Frontal cortex (tissue), 3 donors: ENCODE measurements at regions not wholly inside any gene's neighbourhood (a gene's known extent, or its start where the extent isn't known, plus 50 kb on each side); places are given as distances from the start of the nearest gene placed in this dataset.
"Not testable (repeated sequence)": the region's sequence is repeated elsewhere in the genome, so short reads cannot be mapped to it uniquely, and the experiment has no call there.

Experiments used
- DNase-seq, 2 donors: peaks; one replicate each; pipeline ENCODE4 v3.0.0; 2012; ENCODE audit warnings: low spot score in 2 of 2
- FAIRE-seq: peaks from 2 replicates; lab custom pipeline; 2012; peaks lifted over from hg19 to GRCh38; lab: Jason Lieb, UNC
- donor health status: control.
- donor health status: control.
- donor health status: control.

DNA sequence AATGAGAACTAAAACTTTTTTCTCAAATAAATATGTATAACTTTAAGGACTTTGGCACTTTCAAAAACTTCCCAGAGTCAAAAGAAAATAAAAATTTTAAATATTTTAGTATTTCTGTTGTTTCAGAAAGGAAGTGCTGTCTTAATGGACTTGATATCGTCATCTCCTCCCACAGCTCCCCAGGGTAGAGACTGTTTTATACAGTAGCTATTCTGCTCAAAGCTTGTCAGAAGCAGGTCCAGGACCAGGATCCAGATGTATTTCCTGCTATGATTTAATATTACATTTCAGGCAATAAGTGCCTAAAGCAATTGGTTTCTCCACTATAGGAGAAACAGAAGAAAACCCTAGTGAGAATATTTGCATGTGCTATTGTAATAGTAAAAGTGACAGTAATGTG lies 218.5 kb upstream of the G2E3 start:
- FAIRE-seq (no peak), DNase-seq (no peak)

DNA sequence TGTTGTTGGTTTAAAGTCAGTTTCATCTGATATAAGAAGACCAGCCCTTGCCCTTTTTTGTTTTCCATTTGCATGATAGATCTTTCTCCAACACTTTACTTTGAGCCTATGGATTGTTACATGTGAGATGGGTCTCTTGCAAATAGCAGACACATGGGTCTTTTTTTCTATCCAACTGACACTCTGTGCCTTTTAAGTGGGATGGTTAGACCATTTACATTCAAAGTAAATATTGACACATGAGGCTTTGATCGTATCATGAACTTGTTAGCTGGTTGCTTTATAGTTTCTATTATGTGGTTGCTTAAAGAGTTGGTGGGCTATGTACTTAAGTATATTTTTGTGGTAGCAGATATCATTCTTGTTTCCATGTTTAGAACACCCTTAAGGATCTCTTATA lies 213.4 kb upstream of the G2E3 start:
- no peak for DNase-seq
- no peak for FAIRE-seq

DNA sequence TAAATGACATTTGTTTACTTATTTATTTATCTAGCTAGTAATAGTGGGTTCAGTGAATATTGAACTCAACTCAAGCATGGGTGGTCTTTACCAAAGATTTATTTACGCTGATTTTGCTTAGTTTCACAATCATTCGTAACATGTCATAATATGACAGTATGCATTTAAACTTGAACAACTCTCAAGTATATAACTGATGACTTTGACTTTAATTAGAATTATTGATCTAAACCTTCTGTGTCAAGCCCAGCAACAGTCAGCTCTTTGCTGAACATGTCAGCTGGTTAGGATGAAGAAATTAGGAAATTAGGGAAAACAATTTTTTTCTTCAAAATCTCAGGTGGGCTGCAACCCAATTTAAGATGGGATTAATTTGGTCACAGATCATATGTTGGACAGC lies 210.5 kb upstream of the G2E3 start:
- FAIRE-seq (no peak), DNase-seq (no peak)

DNA sequence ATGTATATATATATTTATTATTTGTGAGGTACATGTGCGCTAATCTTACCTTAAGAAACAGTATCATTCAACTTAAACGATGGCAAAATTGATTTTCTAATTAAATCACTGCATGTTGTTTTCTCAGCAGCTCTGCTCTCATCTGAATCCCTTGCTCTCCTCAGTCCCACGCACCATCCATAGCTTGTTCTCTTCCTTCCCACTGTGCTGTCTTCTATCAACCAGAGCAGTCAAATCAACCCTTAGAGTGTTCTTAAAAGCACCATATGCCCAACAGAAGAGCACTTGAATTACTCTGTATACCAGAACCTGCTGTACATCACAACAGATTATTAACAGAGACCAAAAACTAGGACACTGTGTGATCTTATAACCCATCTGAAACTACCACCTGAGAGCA lies 209.4 kb upstream of the G2E3 start:
- FAIRE-seq = no peak

DNA sequence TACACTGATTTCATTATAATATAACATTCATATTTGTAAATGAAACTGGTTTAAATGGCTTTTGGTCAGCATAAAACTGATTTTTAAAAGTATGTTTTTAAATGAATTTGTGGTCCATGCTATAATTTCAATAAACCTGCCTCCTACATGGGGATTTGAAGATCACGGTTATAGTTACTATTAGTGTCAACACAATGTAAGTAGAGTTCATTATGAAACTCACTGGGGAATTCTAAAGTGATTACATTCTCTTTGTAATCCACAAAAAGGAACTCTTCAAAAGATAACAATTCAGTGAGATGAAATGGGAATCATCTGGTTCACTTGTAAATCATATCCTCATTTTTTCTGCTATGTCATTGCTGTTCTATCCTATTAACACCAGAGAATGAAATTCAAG lies 204.5 kb upstream of the G2E3 start:
- FAIRE-seq (no peak), DNase-seq (no peak)

More for the DNA sequence above, 209.4 kb upstream of the G2E3 start:
- no peak for DNase-seq

DNA sequence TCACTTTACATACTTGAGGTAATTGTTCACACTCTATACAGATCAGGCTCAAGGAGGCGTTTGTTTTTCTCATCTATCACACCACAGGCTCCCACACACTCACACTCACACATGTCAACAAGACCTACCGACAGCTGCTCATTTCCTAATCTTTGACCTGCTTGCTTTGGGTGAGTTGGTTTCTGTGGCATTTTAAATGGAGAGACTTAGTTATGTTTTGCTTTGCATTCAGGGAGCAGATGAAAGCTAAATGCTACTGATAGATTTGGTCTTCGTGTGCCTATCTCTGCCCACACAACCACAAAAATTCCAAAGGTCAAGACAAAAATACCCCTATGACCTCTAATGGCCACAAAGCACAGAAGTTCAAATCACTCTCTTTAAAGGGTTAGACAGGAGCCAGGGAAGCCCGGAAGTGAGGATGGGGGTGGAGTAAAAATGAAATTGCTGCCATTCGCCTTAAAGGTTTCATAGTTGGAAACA lies 203.5 kb upstream of the G2E3 start:
- FAIRE-seq = no peak

DNA sequence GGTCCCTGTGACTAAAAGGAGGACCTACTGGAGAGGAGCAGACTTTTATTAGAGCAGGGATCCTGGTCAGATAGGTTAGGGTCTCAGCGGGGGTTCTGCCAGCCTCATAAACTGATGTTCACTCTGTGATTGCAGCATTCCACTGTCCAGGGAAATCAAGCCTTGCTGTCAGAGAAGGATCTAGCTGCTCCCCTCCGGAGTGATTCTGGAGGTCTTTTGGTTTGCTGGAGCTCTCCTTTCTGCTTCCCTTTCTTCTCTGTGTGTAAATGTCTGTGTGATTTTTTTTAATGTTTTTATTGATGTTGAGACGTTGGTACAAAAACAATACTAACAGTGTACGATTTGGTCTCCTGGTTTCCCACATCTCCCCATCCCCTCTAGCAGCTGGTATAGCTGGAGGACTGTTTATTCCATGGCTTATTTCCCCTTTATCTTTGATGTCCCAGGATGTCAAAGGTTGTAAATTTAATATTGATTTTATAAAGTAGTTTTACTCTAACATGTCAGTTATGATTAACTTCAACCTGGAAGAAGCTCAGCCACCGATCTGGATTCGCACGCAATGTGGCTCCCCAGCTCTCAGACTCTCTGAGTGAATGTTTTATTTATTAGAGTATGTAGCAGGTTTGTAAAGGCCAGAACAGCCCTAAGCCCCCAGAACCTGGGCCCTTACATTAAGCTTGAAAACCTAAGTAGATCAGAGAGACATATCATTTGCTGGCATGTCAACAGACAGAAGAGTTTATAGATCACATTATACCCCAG lies 202.3 kb upstream of the G2E3 start:
- DNase-seq = no peak
- FAIRE-seq = no peak

More for the DNA sequence above, 203.5 kb upstream of the G2E3 start:
- DNase-seq = no peak

DNA sequence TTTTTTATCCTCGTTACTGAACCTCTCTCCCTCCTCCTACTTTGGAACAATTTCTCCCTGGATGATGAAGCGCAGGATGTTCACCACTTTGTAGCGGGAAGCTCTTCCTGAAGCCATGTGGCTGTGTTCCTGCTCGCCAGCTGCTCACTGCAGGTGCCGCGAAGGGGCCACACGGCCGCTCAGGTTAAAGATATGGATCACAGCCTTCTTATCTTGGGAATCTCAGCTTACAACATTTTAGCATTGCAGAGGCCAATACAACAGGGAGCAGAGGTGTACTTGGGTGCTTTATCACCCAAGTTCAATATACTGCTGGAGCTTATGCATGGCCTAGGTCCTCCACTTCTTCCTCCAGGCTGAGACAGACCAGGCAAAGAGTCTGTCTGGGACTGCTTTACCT lies 201.2 kb upstream of the G2E3 start:
- FAIRE-seq (no peak), DNase-seq (no peak)

DNA sequence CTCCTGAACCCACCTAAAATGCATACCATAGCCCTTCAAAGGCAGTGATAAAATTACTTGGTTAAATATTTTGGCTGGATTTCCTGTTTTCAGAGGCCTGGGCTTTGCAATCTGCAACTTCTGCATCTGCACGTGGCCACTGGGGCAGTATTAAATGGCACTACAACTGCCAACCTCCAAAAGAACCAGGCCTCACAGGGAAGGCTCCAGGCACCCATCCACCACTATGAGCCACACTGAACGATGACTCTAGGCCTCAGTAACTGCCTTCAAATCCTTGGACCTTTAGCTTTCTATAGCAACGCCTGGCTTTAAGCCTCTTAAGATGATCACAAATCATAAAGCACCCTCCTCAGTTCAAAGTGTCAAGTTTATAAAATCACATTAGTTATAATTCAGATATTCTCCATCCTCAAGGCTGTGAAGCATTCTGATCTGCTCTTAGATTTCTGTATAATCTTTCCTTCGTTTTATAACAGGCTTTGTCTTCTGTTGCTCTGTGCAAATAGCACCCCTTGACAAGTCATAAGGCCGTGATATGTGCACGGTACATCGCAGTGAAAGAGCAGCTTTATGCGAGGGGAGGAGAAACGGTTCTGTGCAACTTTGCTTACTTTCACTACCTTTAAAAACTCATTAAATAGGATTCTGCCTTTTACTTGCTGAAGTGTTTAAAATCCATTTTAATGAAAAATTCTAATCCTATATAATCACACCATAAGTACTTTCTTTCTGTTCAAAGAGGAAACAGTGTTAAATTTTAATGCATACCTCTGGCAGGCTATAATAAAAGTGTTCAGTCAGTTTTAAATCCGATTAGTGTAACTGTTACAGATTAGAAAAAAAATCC lies 196.4 kb upstream of the G2E3 start:
- DNase-seq = no peak
- no peak for FAIRE-seq

DNA sequence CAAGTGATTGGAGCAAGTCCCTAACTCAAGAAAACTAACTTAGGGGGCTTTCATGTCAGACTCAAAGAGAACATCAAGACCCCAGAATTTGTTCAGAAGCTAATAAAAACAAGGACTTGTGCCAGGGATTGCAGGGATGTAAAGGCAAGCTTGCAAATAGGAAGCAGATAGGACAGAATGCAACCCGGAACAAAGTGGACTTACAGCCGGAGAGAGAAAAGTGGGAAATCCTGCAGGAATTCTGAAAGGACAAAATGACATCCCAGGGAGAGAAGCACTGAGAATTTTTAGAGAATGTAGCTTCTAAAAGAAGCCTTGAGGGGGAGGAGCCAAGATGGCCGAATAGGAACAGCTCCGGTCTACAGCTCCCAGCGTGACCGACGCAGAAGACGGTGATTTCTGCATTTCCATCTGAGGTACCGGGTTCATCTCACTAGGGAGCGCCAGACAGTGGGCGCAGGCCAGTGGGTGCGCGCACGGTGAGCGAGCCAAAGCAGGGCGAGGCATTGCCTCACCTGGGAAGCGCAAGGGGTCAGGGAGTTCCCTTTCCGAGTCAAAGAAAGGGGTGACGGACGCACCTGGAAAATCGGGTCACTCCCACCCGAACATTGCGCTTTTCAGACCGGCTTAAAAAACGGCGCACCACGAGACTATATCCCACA lies 195.6 kb upstream of the G2E3 start:
- DNase-seq, FAIRE-seq: not testable (repeated sequence)

DNA sequence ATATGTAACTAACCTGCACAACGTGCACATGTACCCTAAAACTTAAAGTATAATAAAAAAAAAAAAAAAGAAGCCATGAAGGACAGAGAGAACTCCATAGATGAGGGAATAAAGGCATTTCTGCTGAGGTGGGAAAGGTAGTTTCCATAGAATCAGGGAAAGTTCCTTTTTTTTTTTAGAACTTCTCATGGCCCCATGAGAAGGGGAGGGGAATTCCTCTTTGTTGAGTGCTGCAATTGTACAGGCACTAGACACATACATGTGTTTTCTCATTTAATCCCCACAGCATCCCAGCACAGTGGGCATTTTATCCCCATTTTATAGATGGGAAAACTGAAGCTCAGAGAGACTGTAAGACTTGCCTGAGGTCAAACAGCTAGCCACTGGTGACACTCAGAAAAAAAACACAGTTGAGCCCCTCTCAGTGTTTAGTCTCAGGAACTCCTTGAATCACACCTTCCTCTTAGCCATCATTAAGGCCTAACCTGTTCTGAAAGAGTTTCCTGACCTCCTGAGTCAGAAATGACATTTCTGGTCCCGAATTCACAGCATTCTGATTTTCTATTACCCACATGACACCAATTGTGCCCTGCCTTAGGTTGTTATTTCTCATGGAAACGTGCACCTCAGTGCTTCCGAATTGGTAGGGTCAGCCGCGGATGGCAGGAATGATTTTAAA lies 189.3 kb upstream of the G2E3 start:
- FAIRE-seq = no peak
- DNase-seq = no peak

DNA sequence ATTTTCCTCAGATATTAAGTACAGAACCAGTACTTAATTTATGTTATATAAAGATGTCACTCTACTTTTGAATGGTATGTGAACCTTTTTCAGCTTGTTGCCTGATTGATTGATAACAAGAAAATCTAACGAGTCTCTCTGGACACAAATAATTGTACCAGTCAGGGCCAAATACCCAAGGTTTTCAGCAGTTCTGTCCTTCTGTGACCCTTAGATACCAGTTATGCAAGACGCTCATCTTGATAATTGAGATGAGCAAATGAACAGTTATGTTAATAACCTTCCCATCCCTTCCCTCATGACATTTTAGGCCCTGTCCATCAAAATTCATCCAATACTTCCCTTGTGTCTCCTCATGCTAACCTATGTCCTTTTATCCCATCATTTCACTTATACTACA lies 185.9 kb upstream of the G2E3 start:
- DNase-seq = no peak
- FAIRE-seq = no peak

DNA sequence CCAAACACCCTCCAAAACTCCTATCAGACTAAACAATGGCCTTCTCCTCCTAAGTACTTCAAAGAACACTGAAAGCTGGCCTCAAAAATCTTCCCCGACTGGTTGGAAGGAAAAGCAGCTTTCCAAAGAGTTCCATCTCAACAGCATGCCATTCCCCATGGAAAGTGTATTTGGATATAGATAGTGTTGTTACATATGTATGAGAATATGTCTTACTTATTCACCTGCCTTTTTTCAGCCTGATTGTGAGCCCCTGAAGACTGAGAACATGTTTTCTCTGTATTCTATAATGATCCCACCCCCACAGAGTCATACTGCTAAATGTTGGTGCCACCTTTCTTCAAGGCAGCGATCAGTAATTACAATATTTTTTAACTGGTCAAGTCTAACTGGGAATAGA lies 185.4 kb upstream of the G2E3 start:
- FAIRE-seq (no peak), DNase-seq (no peak)

DNA sequence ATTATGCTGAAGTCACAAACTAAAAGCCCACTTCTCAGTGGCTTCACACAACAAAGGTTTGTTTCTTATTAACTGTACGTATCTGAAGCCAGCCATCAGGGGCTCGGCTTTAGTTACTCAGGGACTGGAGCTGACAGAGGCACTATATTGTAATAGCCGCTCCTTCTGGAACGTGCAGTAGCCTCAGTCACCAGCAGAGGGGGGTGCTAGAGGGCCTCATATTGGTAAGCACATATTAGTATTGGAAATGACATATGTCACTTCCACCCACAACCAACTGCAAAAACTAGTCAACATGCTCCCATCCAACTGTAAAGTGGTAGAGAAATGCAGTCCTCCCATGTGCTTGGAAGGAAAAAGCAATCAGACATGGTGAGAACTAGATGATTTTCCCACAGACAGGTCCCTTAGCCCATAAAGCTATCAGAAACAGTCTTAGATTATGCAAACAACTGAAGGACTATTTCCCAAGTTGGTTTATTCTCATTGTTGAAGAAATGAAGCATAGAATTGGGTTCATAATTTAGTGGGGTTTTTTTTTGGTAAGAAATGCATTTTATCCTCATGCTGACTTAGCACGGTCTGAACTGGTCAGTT lies 183.6 kb upstream of the G2E3 start:
- DNase-seq (peak in 1 of 2 donors; percentile 17), FAIRE-seq (no peak)

DNA sequence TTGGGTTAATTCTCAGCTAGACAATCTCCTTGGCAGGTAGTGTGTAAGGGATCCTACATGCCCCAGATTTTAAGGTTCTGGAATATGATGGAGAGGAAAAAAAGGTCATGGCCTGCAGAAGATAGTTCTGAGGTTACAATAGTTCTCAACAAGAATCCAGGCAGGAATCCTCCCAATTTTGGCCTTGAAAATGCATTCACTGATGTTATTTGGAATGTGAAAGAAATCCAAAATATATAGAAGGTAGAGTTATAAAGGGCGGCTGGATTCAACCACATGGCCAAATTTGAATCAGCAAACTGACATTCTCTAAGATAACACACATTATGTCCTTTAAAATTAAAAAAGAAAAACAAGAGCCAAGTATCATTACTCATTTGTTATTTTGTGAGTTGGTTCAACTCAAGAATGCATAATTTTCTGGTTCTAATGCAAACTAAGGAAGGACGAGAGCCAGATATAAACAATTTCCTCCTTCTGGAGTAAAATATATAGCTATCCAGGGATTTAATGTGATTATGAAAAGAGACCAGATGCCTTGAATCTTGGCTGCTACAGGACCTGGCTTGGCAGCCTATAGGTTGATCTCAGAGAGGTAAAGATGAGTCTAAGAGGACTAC lies 177.0 kb upstream of the G2E3 start:
- FAIRE-seq = no peak
- DNase-seq = no peak

DNA sequence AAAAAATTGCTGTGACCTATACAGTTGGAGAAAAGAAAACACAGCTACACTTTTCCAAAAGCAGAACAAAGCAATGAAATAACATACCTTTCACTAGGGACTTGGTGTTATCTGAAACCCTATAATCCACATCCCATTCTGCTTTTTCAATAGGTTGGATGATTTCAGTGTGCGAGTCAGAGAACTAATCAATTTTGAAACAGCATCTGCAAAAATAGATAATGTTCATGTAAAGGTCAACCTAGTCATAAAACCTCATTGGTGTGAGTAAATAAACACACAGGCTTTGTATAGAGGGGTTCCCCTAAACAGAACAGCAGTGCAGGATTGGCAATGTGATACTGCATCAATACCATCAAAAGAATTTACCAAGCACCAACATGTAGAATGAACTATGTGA lies 173.0 kb upstream of the G2E3 start:
- no peak for DNase-seq
- no peak for FAIRE-seq

DNA sequence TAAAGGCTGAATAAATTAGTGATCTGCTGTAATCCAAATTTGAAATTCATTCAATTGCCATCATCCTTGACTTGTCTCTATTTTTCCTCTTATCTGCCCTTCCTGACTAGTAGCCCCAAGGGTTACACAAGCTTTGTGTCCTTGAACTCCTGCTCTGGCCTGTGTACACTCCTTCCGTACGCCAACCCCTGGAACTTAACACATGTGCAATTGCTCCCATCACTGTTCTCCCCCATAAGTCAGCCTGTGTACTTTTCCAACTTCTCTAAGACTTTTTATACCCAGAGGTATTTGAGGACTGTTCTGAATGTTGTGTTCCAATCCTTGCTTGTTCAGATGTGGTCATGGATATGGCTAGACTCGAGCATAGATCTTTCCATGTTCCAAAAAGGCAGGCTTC lies 171.1 kb upstream of the G2E3 start:
- FAIRE-seq (no peak), DNase-seq (no peak)

DNA sequence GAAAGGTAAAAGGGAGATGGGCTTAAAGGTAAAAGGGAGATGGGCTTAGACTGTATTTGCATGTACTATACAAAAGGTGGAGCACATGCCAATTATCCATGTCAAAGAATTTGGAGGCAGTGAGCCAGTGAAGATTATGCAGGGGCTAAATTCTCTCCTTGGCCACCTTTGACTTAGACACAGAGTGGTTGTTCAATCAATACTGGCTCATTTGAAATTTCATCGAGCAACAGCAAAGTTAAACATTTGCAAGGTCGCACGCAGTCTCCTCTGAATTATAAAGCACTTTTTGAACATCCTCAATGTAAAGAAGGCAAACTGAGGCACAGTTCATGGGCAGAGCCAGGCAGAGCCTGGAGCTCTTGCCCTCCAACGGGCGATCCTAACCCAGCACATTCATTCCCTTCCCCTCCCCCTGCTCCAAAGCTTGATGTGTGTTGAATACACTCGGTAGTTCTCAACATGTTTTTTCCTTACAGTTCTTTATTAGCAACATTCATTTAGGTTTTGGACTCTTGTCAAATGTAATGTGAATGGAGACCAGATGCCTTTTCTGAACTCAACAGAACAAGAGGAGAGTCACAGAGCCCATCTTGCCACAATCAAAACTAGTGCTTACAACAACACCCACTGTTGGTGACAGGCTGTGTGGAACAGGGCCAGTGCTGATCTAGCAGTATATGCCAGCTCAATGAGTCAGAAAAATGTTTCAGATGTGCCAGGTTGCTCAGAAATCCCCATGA lies 169.7 kb upstream of the G2E3 start:
- DNase-seq (peak in 1 of 2 donors; percentile 17), FAIRE-seq (no peak)
